HTR-8/SVneo (cell line): ENCODE measurements at regions not wholly inside any gene's neighbourhood (a gene's known extent, or its start where the extent isn't known, plus 50 kb on each side); places are given as distances from the start of the nearest gene placed in this dataset.

Experiments
- DNase-seq: peaks from one replicate; pipeline ENCODE4 v3.0.0; 2011; ENCODE audit warnings: low spot score, mixed read lengths; ENCODE audit not compliant: insufficient read length
- FAIRE-seq: peaks from 2 replicates; lab custom pipeline; 2011; peaks lifted over from hg19 to GRCh38; lab: Jason Lieb, UNC

DNA sequence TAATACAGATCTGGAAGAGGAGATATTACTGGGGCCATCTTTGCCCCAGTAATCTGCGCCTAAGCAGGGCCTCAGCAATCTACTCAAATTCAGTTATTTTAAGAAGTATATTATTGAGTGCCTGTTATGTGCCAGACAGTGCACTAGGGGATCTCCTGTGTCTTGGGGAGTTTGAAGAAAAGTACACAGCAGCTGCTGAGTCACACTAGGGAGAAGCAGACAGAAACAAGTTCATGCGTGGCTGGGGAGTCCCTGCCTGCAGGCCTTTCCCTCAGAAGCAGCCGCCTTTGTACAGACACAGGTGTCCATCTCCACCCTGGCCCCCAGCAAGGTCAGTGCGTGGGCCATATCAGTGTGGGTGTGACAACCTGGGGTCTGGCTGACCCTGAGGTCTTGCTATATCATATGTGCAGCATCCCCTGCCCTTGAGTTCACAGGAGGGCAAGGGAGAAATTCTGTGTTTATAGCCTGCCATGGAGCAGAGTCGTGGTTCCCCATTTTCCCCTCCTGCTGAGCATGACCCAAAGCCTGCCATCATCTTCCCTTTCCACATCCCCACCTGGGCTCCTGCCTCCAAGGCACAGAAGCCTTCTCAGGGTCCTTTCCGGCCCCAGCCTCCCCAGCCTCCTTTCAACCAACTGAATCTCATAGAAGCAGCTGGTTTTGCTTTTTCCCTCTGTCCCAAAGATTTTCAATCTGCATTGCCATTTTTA lies 229.9 kb upstream of the SDK2 start:
- no peak for DNase-seq
- no peak for FAIRE-seq

GRCh38 chr17:73875346-73875745 lies 231.1 kb upstream of the SDK2 start:
- DNase-seq: no peak
- no peak for FAIRE-seq

DNA sequence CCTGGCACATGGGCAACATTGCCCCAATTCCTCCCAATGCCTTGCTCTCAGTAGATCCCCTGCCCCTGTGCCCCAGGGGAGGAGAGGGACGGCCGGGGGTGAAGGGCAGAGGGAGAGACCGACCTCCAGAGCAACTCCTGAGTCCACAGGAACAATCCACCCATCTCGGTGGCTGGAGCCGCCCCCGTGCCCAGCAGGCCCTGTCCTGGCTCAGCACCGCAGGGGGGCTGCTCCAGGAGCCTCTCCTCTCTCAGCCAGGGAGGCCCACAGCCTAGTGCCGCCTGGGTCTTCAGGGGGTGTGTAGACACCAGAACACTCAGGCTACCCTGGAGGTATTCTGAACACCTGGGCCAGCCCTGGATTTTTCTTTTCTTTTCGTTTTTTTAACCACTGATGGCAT lies 233.7 kb upstream of the SDK2 start:
- no peak for FAIRE-seq

DNA sequence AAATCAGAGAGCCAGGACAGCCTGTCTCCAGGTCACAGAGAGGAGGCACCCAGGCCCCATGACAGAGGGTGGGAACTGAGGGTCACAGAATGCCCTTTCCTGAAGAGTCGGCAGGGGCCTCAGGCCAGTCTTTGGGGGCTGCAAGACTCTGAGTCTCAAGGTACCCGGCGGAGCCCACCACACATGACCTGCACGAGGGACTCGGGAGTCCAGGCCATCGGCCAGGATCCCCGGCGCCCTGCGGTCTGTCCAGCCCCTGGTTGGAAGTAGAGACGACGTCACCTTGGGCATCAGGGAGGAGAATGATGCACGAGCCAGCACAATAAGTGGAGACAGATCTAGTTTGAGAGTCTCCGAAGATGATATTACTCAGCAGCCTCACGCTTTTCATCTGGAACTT lies 234.7 kb upstream of the SDK2 start:
- no peak for DNase-seq
- no peak for FAIRE-seq

More for the DNA sequence above, 233.7 kb upstream of the SDK2 start:
- DNase-seq: no peak

DNA sequence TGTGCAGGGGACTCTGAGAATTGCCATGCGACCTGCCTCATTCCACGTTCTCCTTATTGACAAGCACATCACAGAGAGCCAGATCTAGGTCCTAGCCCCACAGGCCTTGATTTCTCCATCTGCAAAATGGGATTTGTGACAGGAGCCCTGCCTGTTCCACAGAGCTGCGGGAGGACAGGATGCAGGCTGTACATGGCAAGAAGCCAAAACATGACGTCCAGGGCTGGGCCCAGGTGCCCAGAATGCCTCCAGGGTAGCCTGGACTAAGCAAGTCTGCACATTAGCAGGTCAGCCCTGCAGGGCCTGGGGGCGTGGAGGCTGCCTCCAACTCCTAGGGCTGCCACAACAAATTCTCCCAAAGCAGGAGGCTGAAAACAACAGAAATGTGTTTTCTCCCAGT lies 235.7 kb upstream of the SDK2 start:
- FAIRE-seq (no peak), DNase-seq (no peak)

- DNase-seq: no peak
- no peak for FAIRE-seq
These were observed 238.3 kb upstream of the SDK2 start for GRCh38 chr17:73882590-73882989.

- DNase-seq: no peak
- no peak for FAIRE-seq
These were observed 238.9 kb upstream of the SDK2 start for GRCh38 chr17:73883175-73883574.

- FAIRE-seq (no peak), DNase-seq (no peak)
These were observed 243.5 kb upstream of the SDK2 start for GRCh38 chr17:73887739-73888138.

DNA sequence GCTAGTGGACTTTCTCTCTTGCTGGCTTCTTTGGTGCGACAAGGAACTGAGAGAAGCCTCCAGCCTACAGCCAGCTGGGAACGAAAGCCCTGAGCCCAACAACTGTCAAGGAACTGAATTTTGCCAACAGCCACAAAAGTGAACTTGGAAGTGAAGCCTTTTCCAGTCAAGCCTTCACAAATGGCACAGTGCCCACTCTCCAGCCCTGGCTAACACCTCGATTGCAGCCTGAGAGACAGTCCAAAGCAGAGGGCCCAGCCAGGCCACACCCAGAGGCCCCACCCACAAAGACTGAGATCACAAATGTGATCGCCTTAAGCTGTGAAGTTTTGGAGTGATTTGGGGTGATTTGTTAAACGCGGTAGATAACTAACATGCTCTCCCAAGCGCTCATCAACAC lies 244.6 kb upstream of the SDK2 start:
- FAIRE-seq: no peak
- no peak for DNase-seq

DNA sequence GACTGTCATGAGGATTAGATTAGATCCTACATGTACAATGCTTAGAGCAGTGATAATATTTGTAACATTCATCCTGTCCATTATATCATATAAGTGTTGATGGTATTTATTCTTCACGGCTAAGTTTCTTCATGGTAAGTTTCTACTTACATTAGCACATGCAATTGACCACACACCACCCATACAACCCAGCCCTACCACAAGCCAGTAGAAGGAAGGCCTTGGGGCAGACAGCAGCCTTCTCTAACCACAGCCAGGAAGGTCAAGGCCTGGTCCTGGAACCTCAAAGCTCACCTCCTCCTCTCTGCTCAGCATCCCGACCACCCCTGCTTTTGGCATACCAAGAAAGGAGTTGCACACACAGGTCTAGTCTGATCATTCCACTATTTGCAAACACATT lies 245.2 kb upstream of the SDK2 start:
- no peak for DNase-seq
- FAIRE-seq: no peak

GRCh38 chr17:73890831-73891405 lies 246.7 kb upstream of the SDK2 start:
- DNase-seq (no peak), FAIRE-seq (no peak)

DNA sequence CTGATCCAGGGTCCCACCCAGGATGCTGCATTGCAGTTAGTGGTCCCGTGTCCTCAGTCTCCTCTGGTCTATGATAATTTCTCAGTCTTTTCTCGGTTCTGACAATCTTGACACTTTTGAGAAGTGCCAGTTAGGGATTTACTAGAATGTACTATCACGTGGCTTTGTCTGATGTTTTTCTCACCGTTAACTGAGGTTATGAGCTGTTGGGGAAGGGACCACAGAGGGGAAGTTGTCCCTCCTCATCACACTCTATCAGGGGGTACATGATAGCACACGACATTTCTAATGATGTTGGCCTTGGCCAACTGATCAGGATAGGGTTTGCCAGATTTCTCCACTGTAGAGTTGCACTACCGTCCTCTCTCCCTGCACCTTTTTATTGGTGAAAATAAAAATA lies 250.9 kb upstream of the SDK2 start:
- no peak for DNase-seq
- FAIRE-seq: no peak

DNA sequence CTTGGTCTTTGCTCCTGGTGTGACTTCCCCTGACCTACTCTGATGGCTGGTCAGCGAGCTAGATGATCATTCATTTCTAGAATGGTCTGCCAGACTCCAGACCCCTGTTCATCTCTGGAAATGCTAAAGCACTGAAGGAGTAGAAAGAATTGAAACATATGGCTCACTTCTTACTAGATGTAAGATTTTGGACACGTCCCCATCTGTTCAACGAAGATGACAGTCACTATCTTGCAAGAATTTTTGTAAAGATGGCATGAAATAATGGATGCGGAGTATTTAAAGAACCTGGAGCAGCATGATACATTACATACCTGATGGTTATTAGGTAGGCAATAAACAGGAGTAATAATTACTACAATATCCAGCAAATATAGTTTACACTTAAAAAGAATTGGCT lies 252.7 kb upstream of the SDK2 start:
- DNase-seq (no peak), FAIRE-seq (no peak)

DNA sequence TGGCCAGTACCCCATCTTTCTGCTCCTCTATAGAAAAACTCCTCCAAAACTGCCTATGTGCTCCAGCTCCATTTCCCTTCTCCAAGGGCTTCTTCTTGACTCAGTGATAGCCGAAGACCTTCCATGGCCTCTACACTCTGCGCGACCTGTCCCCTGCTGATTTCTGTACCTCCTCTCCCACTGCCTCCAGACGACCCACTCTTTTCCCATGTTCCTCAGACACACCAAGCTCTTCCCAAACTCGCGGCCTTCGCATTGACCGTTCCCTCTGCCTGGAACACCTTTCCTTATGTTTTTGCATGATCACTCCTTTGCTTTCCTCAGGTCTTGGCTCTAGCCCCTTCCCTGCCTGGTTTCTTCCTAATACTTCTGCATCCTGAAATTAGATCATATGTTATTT lies 255.6 kb upstream of the SDK2 start:
- FAIRE-seq: no peak
- no peak for DNase-seq

- FAIRE-seq: no peak
- DNase-seq: no peak
These were observed 256.3 kb upstream of the SDK2 start for GRCh38 chr17:73900516-73900915.

- DNase-seq (no peak), FAIRE-seq (no peak)
These were observed 257.0 kb upstream of the SDK2 start for GRCh38 chr17:73901249-73901648.

GRCh38 chr17:73901661-73902415 lies 257.6 kb upstream of the SDK2 start:
- DNase-seq (no peak), FAIRE-seq (no peak)

GRCh38 chr17:73902416-73903181 lies 258.4 kb upstream of the SDK2 start:
- FAIRE-seq: no peak
- DNase-seq: no peak

DNA sequence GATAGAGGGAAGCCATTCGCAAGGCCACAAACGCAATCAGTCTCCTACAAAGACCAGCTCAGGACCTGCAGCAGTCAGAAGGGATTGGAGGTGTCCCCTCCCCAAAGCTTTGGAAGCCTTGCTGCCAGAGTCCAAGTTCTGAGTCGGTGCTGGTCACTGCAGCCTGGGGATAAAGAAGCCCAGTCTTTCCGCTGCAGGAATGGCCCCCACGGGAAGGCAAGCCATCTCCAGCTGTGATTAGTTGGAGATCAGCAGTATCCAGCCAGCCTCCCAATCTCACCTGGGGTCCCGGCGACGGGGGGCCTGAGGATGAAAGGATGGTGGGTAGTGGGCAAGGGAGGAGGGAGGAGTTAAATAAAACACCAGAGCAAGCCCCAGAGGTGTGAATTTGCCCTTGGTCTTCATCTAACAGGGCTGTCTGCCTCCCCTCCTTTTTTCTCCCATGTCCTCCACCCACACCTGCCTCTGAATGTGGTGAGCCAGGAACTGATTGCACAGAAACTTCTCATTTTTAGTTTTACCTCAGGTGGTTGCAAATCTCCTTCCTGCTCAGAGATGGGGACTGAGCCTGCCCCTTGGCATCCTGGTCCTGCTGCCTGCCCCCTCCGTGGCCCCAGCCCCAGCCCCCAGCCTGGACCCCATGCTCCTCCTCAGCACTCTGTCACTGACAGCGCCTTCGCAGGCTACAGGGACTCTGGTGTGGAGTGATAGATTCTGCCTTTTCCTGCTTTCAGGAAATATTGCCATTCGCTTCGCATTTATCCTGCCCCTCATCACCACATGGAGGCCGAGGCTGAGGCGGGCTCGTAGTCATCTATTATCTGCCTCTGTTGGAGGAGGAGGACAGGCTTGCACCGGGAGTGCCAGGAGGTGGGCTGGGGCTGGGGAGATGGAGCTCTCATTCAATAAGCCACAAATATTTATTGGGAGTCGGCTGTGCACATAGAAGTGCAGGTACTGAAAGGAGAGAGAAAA lies 262.9 kb upstream of the SDK2 start:
- FAIRE-seq (no peak), DNase-seq (no peak)

- FAIRE-seq (no peak), DNase-seq (no peak)
These were observed 264.9 kb upstream of the SDK2 start for GRCh38 chr17:73909186-73909585.
